Fibroblast of lung (primary cell): ENCODE measurements at regions not wholly inside any gene's neighbourhood (a gene's known extent, or its start where the extent isn't known, plus 50 kb on each side); places are given as distances from the start of the nearest gene placed in this dataset.
A peak's percentile ranks its signal among the peaks of the same experiment; 100 is the strongest.

Experiments
- DNase-seq, 2 donors: peaks; one replicate each; pipeline versions ENCODE4 v3.0.0 to v3.0.0-alpha.2; 2010; ENCODE audit warnings: low read depth in 2 of 2
- H2AFZ ChIP-seq: 2 replicates; pipeline ENCODE4 v1.5.1; 2012; ENCODE audit warnings: low read length, control low read depth, inconsistent platforms
- H3K27ac ChIP-seq: 2 replicates; pipeline ENCODE4 v1.5.1; 2011; ENCODE audit warnings: low read length, control low read depth; ENCODE audit not compliant: insufficient read depth
- H3K27me3 ChIP-seq: 2 replicates; pipeline ENCODE4 v1.5.1; 2011; ENCODE audit warnings: mild to moderate bottlenecking, low read length; ENCODE audit not compliant: control insufficient read depth, insufficient read depth
- H3K36me3 ChIP-seq: 2 replicates; pipeline ENCODE4 v1.5.1; 2011; ENCODE audit warnings: low read length; ENCODE audit not compliant: control insufficient read depth, insufficient read depth
- H3K4me1 ChIP-seq: 2 replicates; pipeline ENCODE4 v1.5.1; 2011; ENCODE audit warnings: low read length; ENCODE audit not compliant: control insufficient read depth, insufficient read depth; ENCODE audit errors: extremely low read depth
- H3K4me2 ChIP-seq: 2 replicates; pipeline ENCODE4 v1.5.1; 2011; ENCODE audit warnings: low read length, control low read depth; ENCODE audit not compliant: insufficient read depth; ENCODE audit errors: extremely low read depth
- H3K4me3 ChIP-seq, 4 experiments: fragments of 200-600 bp in 1 of 4; sonication (generic) in 1 of 4; replicated peaks in 1 of 4; 2 replicates each; pipeline ENCODE4 v1.5.1; 2011 to 2016; ENCODE audit warnings: low read length in 4 of 4, low read depth in 3 of 4, mild to moderate bottlenecking in 3 of 4, control low read depth in 2 of 4, inconsistent platforms in 1 of 4, mixed read lengths in 1 of 4; ENCODE audit not compliant: insufficient read depth in 1 of 4; ENCODE audit errors: control extremely low read depth in 1 of 4
- H3K79me2 ChIP-seq: 2 replicates; pipeline ENCODE4 v1.5.1; 2012; ENCODE audit warnings: mild to moderate bottlenecking, low read length, inconsistent platforms; ENCODE audit not compliant: control insufficient read depth, insufficient read depth
- H3K9ac ChIP-seq: 2 replicates; pipeline ENCODE4 v1.5.1; 2011; ENCODE audit warnings: mild to moderate bottlenecking, low read length, control low read depth; ENCODE audit not compliant: insufficient read depth
- H3K9me3 ChIP-seq: 2 replicates; pipeline ENCODE4 v1.5.1; 2012; ENCODE audit warnings: low read depth, low read length; ENCODE audit not compliant: control insufficient read depth, insufficient read depth
- H4K20me1 ChIP-seq: 2 replicates; pipeline ENCODE4 v1.5.1; 2011; ENCODE audit warnings: low read length; ENCODE audit not compliant: control insufficient read depth, insufficient read depth; ENCODE audit errors: extremely low read depth
- CTCF ChIP-seq, 2 donors: IDR thresholded peaks in 1 of 2; conservative IDR thresholded peaks in 1 of 2; 1 replicate in 1 of 2; 2 replicates in 1 of 2; pipeline ENCODE4 v1.5.1; 2011 to 2012; ENCODE audit warnings: low read length in 2 of 2, control low read depth in 1 of 2, inconsistent platforms in 1 of 2, low read depth in 1 of 2, mild to moderate bottlenecking in 1 of 2
- EZH2 ChIP-seq: IDR thresholded peaks from 2 replicates; pipeline ENCODE4 v1.5.1; 2012; ENCODE audit warnings: low read length, control low read depth, mild to moderate bottlenecking; ENCODE audit errors: missing control alignments

- peak overlapping the region; percentile 40 for H3K4me2 ChIP-seq
- no peaks in the 10 kb centered on the region for H3K9me3 ChIP-seq
- no peak overlapping the region for H3K9ac ChIP-seq
- H2AFZ ChIP-seq: no peak overlapping the region
- peaks cover 6% of the 10 kb centered on the region for H3K27me3 ChIP-seq
- peak; percentile 82 to 97 for DNase-seq
- TF ChIP-seq CTCF (conservative IDR thresholded peaks at IDR 0.05 in 1 of 2, IDR thresholded peaks at IDR 0.05 in 1 of 2; ENCODE audit: low read depth in 1 of 2, low read length in 2 of 2) (no peak), EZH2 (no peak)
- peaks cover 2% of the 10 kb centered on the region for H3K4me1 ChIP-seq
- H3K27ac ChIP-seq: no peak overlapping the region
- H3K36me3 ChIP-seq: no peaks in the 10 kb centered on the region
- H4K20me1 ChIP-seq: no peaks in the 10 kb centered on the region
- H3K79me2 ChIP-seq: no peaks in the 10 kb centered on the region
- no peak overlapping the region for H3K4me3 ChIP-seq
Measured at GRCh38 chr3:113084777-113085176, 94.0 kb downstream of the GTPBP8 start.

GRCh38 chr3:113086560-113087461 lies 96.0 kb downstream of the GTPBP8 start:
- peaks cover 9% of the 10 kb centered on the region for H3K27me3 ChIP-seq
- no peaks in the 10 kb centered on the region for H4K20me1 ChIP-seq
- TF ChIP-seq EZH2 (no peak), CTCF (conservative IDR thresholded peaks at IDR 0.05 in 1 of 2, IDR thresholded peaks at IDR 0.05 in 1 of 2; ENCODE audit: low read depth in 1 of 2, low read length in 2 of 2) (no peak)
- H3K36me3 ChIP-seq: no peaks in the 10 kb centered on the region
- no peak overlapping the region for H3K4me3 ChIP-seq
- no peak overlapping the region for H2AFZ ChIP-seq
- H3K79me2 ChIP-seq: no peaks in the 10 kb centered on the region
- H3K4me1 ChIP-seq: peaks cover 2% of the 10 kb centered on the region
- H3K4me2 ChIP-seq: no peak overlapping the region
- H3K27ac ChIP-seq: no peak overlapping the region
- no peaks in the 10 kb centered on the region for H3K9me3 ChIP-seq
- DNase-seq: peak in 1 of 2 donors; percentile 58
- no peak overlapping the region for H3K9ac ChIP-seq

GRCh38 chr3:113088616-113089015 lies 97.8 kb downstream of the GTPBP8 start:
- peaks cover 2% of the 10 kb centered on the region for H3K4me1 ChIP-seq
- H3K27me3 ChIP-seq: peaks cover 9% of the 10 kb centered on the region
- H3K9ac ChIP-seq: no peak overlapping the region
- DNase-seq: no peak
- H3K79me2 ChIP-seq: no peaks in the 10 kb centered on the region
- H3K27ac ChIP-seq: no peak overlapping the region
- H3K9me3 ChIP-seq: no peaks in the 10 kb centered on the region
- H3K36me3 ChIP-seq: no peaks in the 10 kb centered on the region
- no peak for TF ChIP-seq EZH2
- no peak for TF ChIP-seq CTCF (conservative IDR thresholded peaks at IDR 0.05 in 1 of 2, IDR thresholded peaks at IDR 0.05 in 1 of 2; ENCODE audit: low read depth in 1 of 2, low read length in 2 of 2)
- H4K20me1 ChIP-seq: no peaks in the 10 kb centered on the region
- H3K4me3 ChIP-seq: no peak overlapping the region
- no peak overlapping the region for H3K4me2 ChIP-seq
- no peak overlapping the region for H2AFZ ChIP-seq
